ENCODE measurements at regions not wholly inside any gene's neighbourhood (a gene's known extent, or its start where the extent isn't known, plus 50 kb on each side); places are given as distances from the start of the nearest gene placed in this dataset.

GRCh38 chr11:15471048-15471894, 356.5 kb downstream of the INSC start:
- DNase-seq (no peak), FAIRE-seq (no peak)
- intact Hi-C loops (cut with DNase I): no loop called here
- Histone ChIP-seq H3K9me3 (ENCODE audit: control insufficient read depth in 2 of 3, insufficient read depth in 1 of 3, low read length in 3 of 3) (no peaks in the 10 kb centered on the region), H3K9ac (ENCODE audit: low read length in 3 of 3) (no peak overlapping the region), H3K4me3 (ENCODE audit: low read length in 3 of 3) (no peak overlapping the region), H3K27ac (ENCODE audit: low read depth in 2 of 2, low read length in 2 of 2) (no peak overlapping the region), H3K36me3 (ENCODE audit: control insufficient read depth in 2 of 3, insufficient read depth in 3 of 3, low read length in 3 of 3) (no peaks in the 10 kb centered on the region), H3K4me1 (ENCODE audit: control insufficient read depth in 2 of 3, insufficient read depth in 2 of 3, low read depth in 1 of 3, low read length in 3 of 3) (no peaks in the 10 kb centered on the region), H3K27me3 (ENCODE audit: control insufficient read depth, insufficient read depth, low read length) (no peaks in the 10 kb centered on the region)
- TF ChIP-seq CTCF (IDR thresholded peaks at IDR 0.05; ENCODE audit: borderline replicate concordance, extremely low read depth, insufficient read depth): no peak

GRCh38 chr11:15471895-15472799, 357.4 kb downstream of the INSC start:
- H3K9me3 ChIP-seq (ENCODE audit: control insufficient read depth in 2 of 3, insufficient read depth in 1 of 3, low read length in 3 of 3): no peaks in the 10 kb centered on the region
- no peak overlapping the region for H3K9ac ChIP-seq (ENCODE audit: low read length in 3 of 3)
- no peak overlapping the region for H3K27ac ChIP-seq (ENCODE audit: low read depth in 2 of 2, low read length in 2 of 2)
- no peak overlapping the region for H3K4me3 ChIP-seq (ENCODE audit: low read length in 3 of 3)
- FAIRE-seq (no peak), DNase-seq (peak in 2 of 5 donors; percentile 12 to 15)
- H3K36me3 ChIP-seq (ENCODE audit: control insufficient read depth in 2 of 3, insufficient read depth in 3 of 3, low read length in 3 of 3): no peaks in the 10 kb centered on the region
- no peaks in the 10 kb centered on the region for H3K27me3 ChIP-seq (ENCODE audit: control insufficient read depth, insufficient read depth, low read length)
- intact Hi-C loops (cut with DNase I): no loop called here
- H3K4me1 ChIP-seq (ENCODE audit: control insufficient read depth in 2 of 3, insufficient read depth in 2 of 3, low read depth in 1 of 3, low read length in 3 of 3): no peaks in the 10 kb centered on the region
- no peak for TF ChIP-seq CTCF (IDR thresholded peaks at IDR 0.05; ENCODE audit: borderline replicate concordance, extremely low read depth, insufficient read depth)

GRCh38 chr11:15473954-15474837, 359.5 kb downstream of the INSC start:
- H3K9ac ChIP-seq (ENCODE audit: low read length in 3 of 3): no peak overlapping the region
- H3K4me3 ChIP-seq (ENCODE audit: low read length in 3 of 3): no peak overlapping the region
- intact Hi-C loops (cut with DNase I): no loop called here
- DNase-seq (no peak), FAIRE-seq (no peak)
- no peaks in the 10 kb centered on the region for H3K4me1 ChIP-seq (ENCODE audit: control insufficient read depth in 2 of 3, insufficient read depth in 2 of 3, low read depth in 1 of 3, low read length in 3 of 3)
- H3K27me3 ChIP-seq (ENCODE audit: control insufficient read depth, insufficient read depth, low read length): no peaks in the 10 kb centered on the region
- no peaks in the 10 kb centered on the region for H3K36me3 ChIP-seq (ENCODE audit: control insufficient read depth in 2 of 3, insufficient read depth in 3 of 3, low read length in 3 of 3)
- no peak for TF ChIP-seq CTCF (IDR thresholded peaks at IDR 0.05; ENCODE audit: borderline replicate concordance, extremely low read depth, insufficient read depth)
- no peak overlapping the region for H3K27ac ChIP-seq (ENCODE audit: low read depth in 2 of 2, low read length in 2 of 2)
- H3K9me3 ChIP-seq (ENCODE audit: control insufficient read depth in 2 of 3, insufficient read depth in 1 of 3, low read length in 3 of 3): no peaks in the 10 kb centered on the region
